HepG2 (cell line): ENCODE measurements at regions not wholly inside any gene's neighbourhood (a gene's known extent, or its start where the extent isn't known, plus 50 kb on each side); places are given as distances from the start of the nearest gene placed in this dataset.

Experiments
- ATAC-seq: fragments of 200-7000 bp; cut with Tn5 transposase; 3 replicates; pipeline ENCODE4 v1.9.1; 2020; ENCODE audit warnings: mild to moderate bottlenecking, moderate library complexity
- BruUV-seq: library from RNA; stranded (reverse); fragments of 400-500 nt; replicated peaks from 2 replicates; lab custom pipeline; 2021; lab: Mats Ljungman, UMichigan
- CTCF ChIA-PET: fragments of 300-600 bp; formaldehyde crosslinking; extraction: SDS; loops from one replicate; lab custom pipeline; 2021; ENCODE audit warnings: low total read pairs, inconsistent platforms, low intra/inter-chr PET ratio; lab: Yijun Ruan, JAX
- POLR2A ChIA-PET: fragments of 350-600 bp; sonication (Branson Sonifier 250); formaldehyde crosslinking; loops from one replicate; lab custom pipeline; 2020; ENCODE audit warnings: antibody characterized with exemption, inconsistent platforms; lab: Yijun Ruan, JAX
- DNase-seq: peaks from one replicate; pipeline ENCODE4 v3.0.0-alpha.2; 2015; ENCODE audit warnings: low spot score
- FAIRE-seq: peaks from 3 replicates; lab custom pipeline; 2011; peaks lifted over from hg19 to GRCh38; lab: Jason Lieb, UNC
- H2AFZ ChIP-seq: one replicate; pipeline ENCODE4 v1.6.1; 2011; ENCODE audit warnings: low read length, inconsistent platforms
- H3K27ac ChIP-seq: fragments of 300-600 bp; 3 replicates; pipeline ENCODE4 v1.8.0; 2011; ENCODE audit warnings: mixed run types, mild to moderate bottlenecking, mixed read lengths, low read length, inconsistent platforms; ENCODE audit not compliant: insufficient read depth; ENCODE audit errors: extremely low read length
- H3K27me3 ChIP-seq, 2 experiments: fragments of 200-600 bp in 1 of 2; 2 replicates in 1 of 2; 3 replicates in 1 of 2; pipeline versions ENCODE4 v1.6.0 to v1.8.0; 2011; ENCODE audit warnings: low read length in 2 of 2, mild to moderate bottlenecking in 2 of 2, moderate library complexity in 2 of 2, inconsistent platforms in 1 of 2; ENCODE audit not compliant: insufficient read depth in 2 of 2, control insufficient read depth in 1 of 2
- H3K36me3 ChIP-seq, 2 experiments: fragments of 200-600 bp in 1 of 2; replicated peaks in 1 of 2; 2 replicates in 1 of 2; 3 replicates in 1 of 2; pipeline versions ENCODE4 v1.5.1 to v1.8.0; 2011; ENCODE audit warnings: low read length in 2 of 2, inconsistent platforms in 1 of 2; ENCODE audit not compliant: insufficient read depth in 2 of 2, control insufficient read depth in 1 of 2
- H3K4me1 ChIP-seq: 2 replicates; pipeline ENCODE4 v1.5.1; 2012; ENCODE audit warnings: low read length, inconsistent platforms; ENCODE audit not compliant: insufficient read depth
- H3K4me2 ChIP-seq: 2 replicates; pipeline ENCODE4 v1.6.0; 2011; ENCODE audit warnings: low read depth, low read length, inconsistent platforms
- H3K4me3 ChIP-seq, 3 experiments: fragments of 200-600 bp in 1 of 3; sonication (generic), shearing (Covaris generic) in 1 of 3; replicated peaks in 1 of 3; 2 replicates each; pipeline ENCODE4 v1.5.1; 2011 to 2016; ENCODE audit warnings: low read length in 3 of 3, inconsistent platforms in 2 of 3, low read depth in 2 of 3, mild to moderate bottlenecking in 2 of 3, control low read depth in 1 of 3, mixed read lengths in 1 of 3; ENCODE audit not compliant: insufficient read depth in 1 of 3
- H3K79me2 ChIP-seq: one replicate; pipeline ENCODE4 v1.6.1; 2011; ENCODE audit warnings: low read length, inconsistent platforms; ENCODE audit not compliant: insufficient read depth
- H3K9ac ChIP-seq: 2 replicates; pipeline ENCODE4 v1.6.0; 2011; ENCODE audit warnings: mild to moderate bottlenecking, low read depth, low read length, inconsistent platforms; ENCODE audit not compliant: insufficient read depth
- H3K9me3 ChIP-seq: 2 replicates; pipeline ENCODE4 v1.5.1; 2012; ENCODE audit warnings: mild to moderate bottlenecking, low read length
- H4K20me1 ChIP-seq: 2 replicates; pipeline ENCODE4 v1.6.0; 2011; ENCODE audit warnings: inconsistent platforms, mild to moderate bottlenecking, low read length, moderate library complexity; ENCODE audit not compliant: insufficient read depth
- ADNP ChIP-seq: sonication (generic); formaldehyde crosslinking; IDR thresholded peaks from 2 replicates; pipeline ENCODE4 v1.4.0; 2020; ENCODE audit warnings: missing genetic modification reagents
- CENPT ChIP-seq: sonication (generic); formaldehyde crosslinking; IDR thresholded peaks from 2 replicates; pipeline ENCODE4 v1.8.0; 2022; ENCODE audit warnings: low read depth, mild to moderate bottlenecking, moderate library complexity, missing genetic modification reagents
- FOXC1 ChIP-seq: sonication (generic); formaldehyde crosslinking; IDR thresholded peaks from 2 replicates; pipeline ENCODE4 v1.8.0; 2022; ENCODE audit warnings: mild to moderate bottlenecking, missing genetic modification reagents, borderline replicate concordance
- KIAA2018 ChIP-seq: sonication (generic); formaldehyde crosslinking; IDR thresholded peaks from 2 replicates; pipeline ENCODE4 v1.5.0; 2020; ENCODE audit warnings: mild to moderate bottlenecking, missing genetic modification reagents, borderline replicate concordance
- SPEN ChIP-seq: sonication (generic); formaldehyde crosslinking; IDR thresholded peaks from 2 replicates; pipeline ENCODE4 v1.5.1; 2020; ENCODE audit warnings: low read depth, mild to moderate bottlenecking, missing genetic modification reagents
- TBL1XR1 ChIP-seq: fragments of 150-350 bp; IDR thresholded peaks from 2 replicates; pipeline ENCODE4 v1.6.1; 2014; ENCODE audit warnings: borderline replicate concordance, low read length; ENCODE audit not compliant: partially characterized antibody
- YEATS4 ChIP-seq: sonication (generic); formaldehyde crosslinking; IDR thresholded peaks from 2 replicates; pipeline ENCODE4 v1.4.0; 2020; ENCODE audit warnings: missing genetic modification reagents, borderline replicate concordance
- ZBTB38 ChIP-seq: sonication (generic); formaldehyde crosslinking; IDR thresholded peaks from 2 replicates; pipeline ENCODE4 v1.5.1; 2020; ENCODE audit warnings: mild to moderate bottlenecking, missing genetic modification reagents
- ZFP91 ChIP-seq: sonication (generic); formaldehyde crosslinking; IDR thresholded peaks from 2 replicates; pipeline ENCODE4 v1.9.0; 2022; ENCODE audit warnings: missing genetic modification reagents, mild to moderate bottlenecking, borderline replicate concordance
- ZNF124 ChIP-seq: sonication (generic); formaldehyde crosslinking; IDR thresholded peaks from 2 replicates; pipeline ENCODE4 v1.4.0; 2020; ENCODE audit warnings: missing genetic modification reagents
- ZNF44 ChIP-seq: sonication (generic); formaldehyde crosslinking; IDR thresholded peaks from 2 replicates; pipeline ENCODE4 v1.5.1; 2020; ENCODE audit warnings: mild to moderate bottlenecking, missing genetic modification reagents
- ZNF460 ChIP-seq: sonication (generic); formaldehyde crosslinking; IDR thresholded peaks from 2 replicates; pipeline ENCODE4 v1.5.1; 2020; ENCODE audit warnings: missing genetic modification reagents, mild to moderate bottlenecking, borderline replicate concordance
- ZNF746 ChIP-seq: sonication (generic); formaldehyde crosslinking; IDR thresholded peaks from 2 replicates; pipeline ENCODE4 v1.8.0; 2022; ENCODE audit warnings: mild to moderate bottlenecking, missing genetic modification reagents
- WGBS: methylation state at CpG from one replicate; pipeline ENCODE4 v1.1.6; 2017; ENCODE audit warnings: low lambda C conversion rate; 5-methylcytosine and 5-hydroxymethylcytosine counted together
- in situ Hi-C: cut with HindIII; loops from 2 replicates; pipeline ENCODE4 v1.10.0; 2017; ENCODE audit warnings: low pct_unique_long_range_greater_than_20kb; ENCODE audit not compliant: extremely low pct_ligation_motif_present
- intact Hi-C: fragments of 100-400 bp; cut with micrococcal nuclease; formaldehyde crosslinking; loops from one replicate; pipeline ENCODE4 v1.10.0; 2022; ENCODE audit not compliant: unreplicated experiment

- TF ChIP-seq KIAA2018 (CRISPR knock-in tag), result no peak
Observed at GRCh38 chr13:33453936-33454335, 168.4 kb upstream of the STARD13 start (continued).

GRCh38 chr13:33454844-33455705 is 169.5 kb upstream of the STARD13 start:
- H3K4me2 ChIP-seq, result no peak overlapping the region
- DNase-seq, result no peak
- no peaks in the 10 kb centered on the region for H3K36me3 ChIP-seq
- BruUV-seq, result no TSS peak
- no peaks in the 10 kb centered on the region for H3K27me3 ChIP-seq
- 97% methylated on average over 5 of the region's 5 CpGs for WGBS
- H3K27ac ChIP-seq, result no peak overlapping the region
- H3K79me2 ChIP-seq, result no peaks in the 10 kb centered on the region
- no peak for TF ChIP-seq FOXC1
- no peak for TF ChIP-seq ZNF44 (CRISPR knock-in tag)
- no peak for TF ChIP-seq ZNF124 (CRISPR knock-in tag)
- no peak for TF ChIP-seq YEATS4 (CRISPR knock-in tag)
- TF ChIP-seq TBL1XR1, result no peak
- no peak for TF ChIP-seq ZNF746 (CRISPR knock-in tag)
- no peak for TF ChIP-seq SPEN
- no peak for TF ChIP-seq ZFP91 (CRISPR knock-in tag)
- TF ChIP-seq ADNP (CRISPR knock-in tag), result no peak
- TF ChIP-seq ZNF460, result no peak
- no peak for TF ChIP-seq ZBTB38 (CRISPR knock-in tag)
- no peak for TF ChIP-seq CENPT (CRISPR knock-in tag)
- no peak overlapping the region for H3K4me3 ChIP-seq
- intact Hi-C loops, result no loop called here
- no peak overlapping the region for H2AFZ ChIP-seq
- no peaks in the 10 kb centered on the region for H4K20me1 ChIP-seq
- ATAC-seq, result no peak
- H3K9me3 ChIP-seq, result peaks cover 4% of the 10 kb centered on the region
- in situ Hi-C loops, result no loop called here
- CTCF ChIA-PET, result no interaction called here
- POLR2A ChIA-PET, result no interaction called here
- H3K9ac ChIP-seq, result no peak overlapping the region
- FAIRE-seq, result no peak
- no peaks in the 10 kb centered on the region for H3K4me1 ChIP-seq
